ENCODE measurements at regions not wholly inside any gene's neighbourhood (a gene's known extent, or its start where the extent isn't known, plus 50 kb on each side); places are given as distances from the start of the nearest gene placed in this dataset.

DNA sequence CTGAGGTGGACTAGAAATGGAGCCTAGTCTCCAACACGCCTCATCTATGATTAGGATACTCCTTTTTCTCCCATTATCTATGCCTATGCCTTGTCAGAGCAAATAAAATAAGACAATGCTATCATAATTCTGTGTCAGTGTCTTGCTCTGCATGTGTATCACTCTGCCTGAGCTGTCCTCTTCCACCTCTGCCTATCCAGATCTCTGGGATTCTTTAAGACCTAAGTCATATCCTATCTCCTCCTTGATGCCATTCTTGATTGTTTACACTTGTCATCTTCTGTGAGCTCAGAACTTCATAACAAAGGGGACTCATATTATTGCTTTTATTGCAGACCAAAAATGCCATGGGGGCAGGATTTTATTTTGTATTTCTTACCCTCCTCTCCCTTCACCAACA, 351.2 kb upstream of the C9orf72 start (continued):
- TF ChIP-seq, protein P1, sequence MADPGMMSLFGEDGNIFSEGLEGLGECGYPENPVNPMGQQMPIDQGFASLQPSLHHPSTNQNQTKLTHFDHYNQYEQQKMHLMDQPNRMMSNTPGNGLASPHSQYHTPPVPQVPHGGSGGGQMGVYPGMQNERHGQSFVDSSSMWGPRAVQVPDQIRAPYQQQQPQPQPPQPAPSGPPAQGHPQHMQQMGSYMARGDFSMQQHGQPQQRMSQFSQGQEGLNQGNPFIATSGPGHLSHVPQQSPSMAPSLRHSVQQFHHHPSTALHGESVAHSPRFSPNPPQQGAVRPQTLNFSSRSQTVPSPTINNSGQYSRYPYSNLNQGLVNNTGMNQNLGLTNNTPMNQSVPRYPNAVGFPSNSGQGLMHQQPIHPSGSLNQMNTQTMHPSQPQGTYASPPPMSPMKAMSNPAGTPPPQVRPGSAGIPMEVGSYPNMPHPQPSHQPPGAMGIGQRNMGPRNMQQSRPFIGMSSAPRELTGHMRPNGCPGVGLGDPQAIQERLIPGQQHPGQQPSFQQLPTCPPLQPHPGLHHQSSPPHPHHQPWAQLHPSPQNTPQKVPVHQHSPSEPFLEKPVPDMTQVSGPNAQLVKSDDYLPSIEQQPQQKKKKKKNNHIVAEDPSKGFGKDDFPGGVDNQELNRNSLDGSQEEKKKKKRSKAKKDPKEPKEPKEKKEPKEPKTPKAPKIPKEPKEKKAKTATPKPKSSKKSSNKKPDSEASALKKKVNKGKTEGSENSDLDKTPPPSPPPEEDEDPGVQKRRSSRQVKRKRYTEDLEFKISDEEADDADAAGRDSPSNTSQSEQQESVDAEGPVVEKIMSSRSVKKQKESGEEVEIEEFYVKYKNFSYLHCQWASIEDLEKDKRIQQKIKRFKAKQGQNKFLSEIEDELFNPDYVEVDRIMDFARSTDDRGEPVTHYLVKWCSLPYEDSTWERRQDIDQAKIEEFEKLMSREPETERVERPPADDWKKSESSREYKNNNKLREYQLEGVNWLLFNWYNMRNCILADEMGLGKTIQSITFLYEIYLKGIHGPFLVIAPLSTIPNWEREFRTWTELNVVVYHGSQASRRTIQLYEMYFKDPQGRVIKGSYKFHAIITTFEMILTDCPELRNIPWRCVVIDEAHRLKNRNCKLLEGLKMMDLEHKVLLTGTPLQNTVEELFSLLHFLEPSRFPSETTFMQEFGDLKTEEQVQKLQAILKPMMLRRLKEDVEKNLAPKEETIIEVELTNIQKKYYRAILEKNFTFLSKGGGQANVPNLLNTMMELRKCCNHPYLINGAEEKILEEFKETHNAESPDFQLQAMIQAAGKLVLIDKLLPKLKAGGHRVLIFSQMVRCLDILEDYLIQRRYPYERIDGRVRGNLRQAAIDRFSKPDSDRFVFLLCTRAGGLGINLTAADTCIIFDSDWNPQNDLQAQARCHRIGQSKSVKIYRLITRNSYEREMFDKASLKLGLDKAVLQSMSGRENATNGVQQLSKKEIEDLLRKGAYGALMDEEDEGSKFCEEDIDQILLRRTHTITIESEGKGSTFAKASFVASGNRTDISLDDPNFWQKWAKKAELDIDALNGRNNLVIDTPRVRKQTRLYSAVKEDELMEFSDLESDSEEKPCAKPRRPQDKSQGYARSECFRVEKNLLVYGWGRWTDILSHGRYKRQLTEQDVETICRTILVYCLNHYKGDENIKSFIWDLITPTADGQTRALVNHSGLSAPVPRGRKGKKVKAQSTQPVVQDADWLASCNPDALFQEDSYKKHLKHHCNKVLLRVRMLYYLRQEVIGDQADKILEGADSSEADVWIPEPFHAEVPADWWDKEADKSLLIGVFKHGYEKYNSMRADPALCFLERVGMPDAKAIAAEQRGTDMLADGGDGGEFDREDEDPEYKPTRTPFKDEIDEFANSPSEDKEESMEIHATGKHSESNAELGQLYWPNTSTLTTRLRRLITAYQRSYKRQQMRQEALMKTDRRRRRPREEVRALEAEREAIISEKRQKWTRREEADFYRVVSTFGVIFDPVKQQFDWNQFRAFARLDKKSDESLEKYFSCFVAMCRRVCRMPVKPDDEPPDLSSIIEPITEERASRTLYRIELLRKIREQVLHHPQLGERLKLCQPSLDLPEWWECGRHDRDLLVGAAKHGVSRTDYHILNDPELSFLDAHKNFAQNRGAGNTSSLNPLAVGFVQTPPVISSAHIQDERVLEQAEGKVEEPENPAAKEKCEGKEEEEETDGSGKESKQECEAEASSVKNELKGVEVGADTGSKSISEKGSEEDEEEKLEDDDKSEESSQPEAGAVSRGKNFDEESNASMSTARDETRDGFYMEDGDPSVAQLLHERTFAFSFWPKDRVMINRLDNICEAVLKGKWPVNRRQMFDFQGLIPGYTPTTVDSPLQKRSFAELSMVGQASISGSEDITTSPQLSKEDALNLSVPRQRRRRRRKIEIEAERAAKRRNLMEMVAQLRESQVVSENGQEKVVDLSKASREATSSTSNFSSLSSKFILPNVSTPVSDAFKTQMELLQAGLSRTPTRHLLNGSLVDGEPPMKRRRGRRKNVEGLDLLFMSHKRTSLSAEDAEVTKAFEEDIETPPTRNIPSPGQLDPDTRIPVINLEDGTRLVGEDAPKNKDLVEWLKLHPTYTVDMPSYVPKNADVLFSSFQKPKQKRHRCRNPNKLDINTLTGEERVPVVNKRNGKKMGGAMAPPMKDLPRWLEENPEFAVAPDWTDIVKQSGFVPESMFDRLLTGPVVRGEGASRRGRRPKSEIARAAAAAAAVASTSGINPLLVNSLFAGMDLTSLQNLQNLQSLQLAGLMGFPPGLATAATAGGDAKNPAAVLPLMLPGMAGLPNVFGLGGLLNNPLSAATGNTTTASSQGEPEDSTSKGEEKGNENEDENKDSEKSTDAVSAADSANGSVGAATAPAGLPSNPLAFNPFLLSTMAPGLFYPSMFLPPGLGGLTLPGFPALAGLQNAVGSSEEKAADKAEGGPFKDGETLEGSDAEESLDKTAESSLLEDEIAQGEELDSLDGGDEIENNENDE (IDR thresholded peaks at IDR 0.05; ENCODE audit: insufficient replicate concordance, low read length), result no peak
- TF ChIP-seq POLR2AphosphoS5 (IDR thresholded peaks at IDR 0.05; ENCODE audit: low read depth, low read length), result no peak
- no peak for TF ChIP-seq TBP (IDR thresholded peaks at IDR 0.05; ENCODE audit: low read depth, low read length)
- TF ChIP-seq CHD1 (IDR thresholded peaks at IDR 0.05; ENCODE audit: low read depth, low read length), result no peak
- no peak for TF ChIP-seq EZH2 (IDR thresholded peaks at IDR 0.05; ENCODE audit: low read depth, low read length, severe bottlenecking)
